ENCODE measurements at regions not wholly inside any gene's neighbourhood (a gene's known extent, or its start where the extent isn't known, plus 50 kb on each side); places are given as distances from the start of the nearest gene placed in this dataset.

GRCh38 chr7:85423209-85423895 lies 236.5 kb upstream of the SEMA3D start:
- Histone ChIP-seq H3K9me3 (ENCODE audit: control insufficient read depth in 4 of 4, low read length in 3 of 4) (no peaks in the 10 kb centered on the region), H3K36me3 (ENCODE audit: control insufficient read depth in 4 of 4, insufficient read depth in 3 of 4, low read depth in 1 of 4, low read length in 3 of 4) (no peaks in the 10 kb centered on the region), H3K9ac (ENCODE audit: low read depth in 1 of 2, low read length in 2 of 2) (no peak overlapping the region), H3K27ac (ENCODE audit: low read depth in 1 of 2, low read length in 2 of 2) (no peak overlapping the region), H3K4me1 (ENCODE audit: control insufficient read depth in 4 of 4, insufficient read depth in 4 of 4, low read length in 3 of 4) (no peaks in the 10 kb centered on the region), H3K27me3 (ENCODE audit: control insufficient read depth in 4 of 4, insufficient read depth in 4 of 4, low read length in 3 of 4) (no peaks in the 10 kb centered on the region), H3K4me3 (ENCODE audit: low read depth in 1 of 3, low read length in 3 of 3) (no peak overlapping the region)
- no peak for DNase-seq (ENCODE audit: low spot score)
- no peak for TF ChIP-seq ATF3 (IDR thresholded peaks at IDR 0.05)
- no peak for TF ChIP-seq SP1 (IDR thresholded peaks at IDR 0.05)
- no peak for TF ChIP-seq FOXA1 (IDR thresholded peaks at IDR 0.05)
- TF ChIP-seq TAF1 (conservative IDR thresholded peaks at IDR 0.05) = no peak
- TF ChIP-seq HNF4G (IDR thresholded peaks at IDR 0.05) = no peak
- TF ChIP-seq EGR1 (IDR thresholded peaks at IDR 0.05; ENCODE audit: low read depth in 2 of 2) = no peak
- TF ChIP-seq MAX (IDR thresholded peaks at IDR 0.05) = no peak
- no peak for TF ChIP-seq RAD21 (IDR thresholded peaks at IDR 0.05)
- TF ChIP-seq HNF4A (conservative IDR thresholded peaks at IDR 0.05) = no peak
- TF ChIP-seq FOXA2 (IDR thresholded peaks at IDR 0.05) = no peak
- no peak for TF ChIP-seq CTCF (IDR thresholded peaks at IDR 0.05; ENCODE audit: low read depth, low read length, missing input control)
- no peak for TF ChIP-seq NR2F2 (IDR thresholded peaks at IDR 0.05)
- no peak for TF ChIP-seq REST (IDR thresholded peaks at IDR 0.05)
- no peak for TF ChIP-seq GABPA (IDR thresholded peaks at IDR 0.05 in 1 of 2, conservative IDR thresholded peaks at IDR 0.05 in 1 of 2)
- no peak for TF ChIP-seq ZBTB33 (IDR thresholded peaks at IDR 0.05)
- no peak for TF ChIP-seq RXRA (IDR thresholded peaks at IDR 0.05)
- TF ChIP-seq YY1 (IDR thresholded peaks at IDR 0.05) = no peak
- TF ChIP-seq JUND (IDR thresholded peaks at IDR 0.05) = no peak
- 91% methylated on average over 21 of the region's 21 CpGs for WGBS

Data from liver (tissue), 8 donors.